Left lung (tissue), 4 donors: ENCODE measurements at regions not wholly inside any gene's neighbourhood (a gene's known extent, or its start where the extent isn't known, plus 50 kb on each side); places are given as distances from the start of the nearest gene placed in this dataset.

ENCODE experiments used
- ATAC-seq: fragments of 200-7000 bp; cut with Tn5 transposase; one replicate; pipeline ENCODE4 v1.9.1; 2020; ENCODE audit warnings: moderate library complexity
- DNase-seq, 4 donors: peaks; one replicate each; pipeline ENCODE4 v3.0.0-alpha.2; 2013 to 2020
- H3K27ac ChIP-seq, 2 donors: fragments of 200-600 bp; sonication (generic) in 1 of 2; one replicate each; pipeline versions ENCODE4 v1.5.0 to v1.8.0; 2020 to 2021
- H3K27me3 ChIP-seq, 2 donors: fragments of 200-600 bp; sonication (generic) in 1 of 2; one replicate each; pipeline versions ENCODE4 v1.5.0 to v1.8.0; 2020 to 2021
- H3K36me3 ChIP-seq, 2 donors: fragments of 200-600 bp; sonication (generic) in 1 of 2; one replicate each; pipeline versions ENCODE4 v1.5.0 to v1.8.0; 2020 to 2021
- H3K4me1 ChIP-seq, 2 donors: fragments of 200-600 bp; one replicate each; pipeline ENCODE4 v1.8.0; 2021
- H3K4me3 ChIP-seq, 2 donors: fragments of 200-600 bp; sonication (generic) in 1 of 2; one replicate each; pipeline versions ENCODE4 v1.5.0 to v1.8.0; 2020 to 2021; ENCODE audit warnings: mild to moderate bottlenecking in 1 of 2
- H3K9me3 ChIP-seq, 2 donors: fragments of 200-600 bp; sonication (generic) in 1 of 2; one replicate each; pipeline versions ENCODE4 v1.5.0 to v1.8.0; 2020 to 2021
- CTCF ChIP-seq, 2 donors: fragments of 200-600 bp; sonication (generic) in 1 of 2; IDR thresholded peaks; one replicate each; pipeline versions ENCODE4 v1.5.0 to v1.8.0; 2021; ENCODE audit warnings: antibody characterized with exemption in 2 of 2
- intact Hi-C, 2 donors: fragments of 100-400 bp; cut with DNase I; formaldehyde crosslinking; loops; one replicate each; pipeline versions ENCODE4 v1.11.2 to v1.14.2; 2022
- donor health status: DM: no; HTN: yes; CAD: no.
- donor health status: DM: no; HTN: no; CAD: no.

GRCh38 chr11:92768121-92768840 is 201.2 kb upstream of the MTNR1B start:
- DNase-seq (no peak), ATAC-seq (no peak)
- Histone ChIP-seq H3K4me3 (no peak overlapping the region), H3K36me3 (no peaks in the 10 kb centered on the region), H3K4me1 (peaks cover 0 to 11% of the 10 kb centered on the region in 2 donors), H3K9me3 (no peaks in the 10 kb centered on the region), H3K27me3 (no peaks in the 10 kb centered on the region), H3K27ac (no peak overlapping the region)
- TF ChIP-seq CTCF (IDR thresholded peaks at IDR 0.05) = no peak
- intact Hi-C loops = no loop called here

GRCh38 chr11:92769112-92769511 is 200.3 kb upstream of the MTNR1B start:
- peaks cover 0 to 11% of the 10 kb centered on the region in 2 donors for H3K4me1 ChIP-seq
- no peak overlapping the region for H3K4me3 ChIP-seq
- H3K27ac ChIP-seq = no peak overlapping the region
- H3K27me3 ChIP-seq = no peaks in the 10 kb centered on the region
- DNase-seq (no peak), ATAC-seq (no peak)
- intact Hi-C loops = no loop called here
- no peak for TF ChIP-seq CTCF (IDR thresholded peaks at IDR 0.05)
- no peaks in the 10 kb centered on the region for H3K36me3 ChIP-seq
- H3K9me3 ChIP-seq = no peaks in the 10 kb centered on the region

- H3K4me3 ChIP-seq = no peak overlapping the region
- H3K9me3 ChIP-seq = no peaks in the 10 kb centered on the region
- no peak for ATAC-seq
- H3K4me1 ChIP-seq = peaks cover 0 to 11% of the 10 kb centered on the region in 2 donors
- H3K27me3 ChIP-seq = no peaks in the 10 kb centered on the region
- H3K36me3 ChIP-seq = no peaks in the 10 kb centered on the region
- no peak overlapping the region for H3K27ac ChIP-seq
- intact Hi-C loops = no loop called here
- DNase-seq = no peak
- TF ChIP-seq CTCF (IDR thresholded peaks at IDR 0.05) = no peak
Measured at GRCh38 chr11:92770419-92770818, 199.0 kb upstream of the MTNR1B start.

- Histone ChIP-seq H3K4me1 (peaks cover 0 to 7% of the 10 kb centered on the region in 2 donors), H3K9me3 (no peaks in the 10 kb centered on the region), H3K27me3 (no peaks in the 10 kb centered on the region), H3K27ac (no peak overlapping the region), H3K36me3 (no peaks in the 10 kb centered on the region), H3K4me3 (no peak overlapping the region)
- DNase-seq (no peak), ATAC-seq (no peak)
- no peak for TF ChIP-seq CTCF (IDR thresholded peaks at IDR 0.05)
- intact Hi-C loops = no loop called here
Measured at GRCh38 chr11:92770981-92771380, 198.5 kb upstream of the MTNR1B start.

GRCh38 chr11:92771701-92772100 is 197.8 kb upstream of the MTNR1B start:
- no peak overlapping the region for H3K27ac ChIP-seq
- DNase-seq (no peak), ATAC-seq (no peak)
- no peaks in the 10 kb centered on the region for H3K9me3 ChIP-seq
- H3K36me3 ChIP-seq = no peaks in the 10 kb centered on the region
- intact Hi-C loops = no loop called here
- no peak overlapping the region for H3K4me3 ChIP-seq
- no peaks in the 10 kb centered on the region for H3K27me3 ChIP-seq
- H3K4me1 ChIP-seq = no peaks in the 10 kb centered on the region
- no peak for TF ChIP-seq CTCF (IDR thresholded peaks at IDR 0.05)
